Endothelial cell of umbilical vein (primary cell): ENCODE measurements at regions not wholly inside any gene's neighbourhood (a gene's known extent, or its start where the extent isn't known, plus 50 kb on each side); places are given as distances from the start of the nearest gene placed in this dataset.

Experiments
- BruUV-seq: library from RNA; stranded (reverse); fragments of 400-500 nt; replicated peaks from 2 replicates; lab custom pipeline; 2021; lab: Mats Ljungman, UMichigan
- CTCF ChIA-PET: fragments of 300-600, 350-600 bp; sonication (Branson Sonifier 250); formaldehyde crosslinking; loops from one replicate; lab custom pipeline; 2021; ENCODE audit warnings: antibody characterized with exemption, inconsistent platforms; lab: Charles Lee
- POLR2A ChIA-PET: fragments of 300-600, 350-600 bp; sonication (Branson Sonifier 250); formaldehyde crosslinking; loops from one replicate; lab custom pipeline; 2021; ENCODE audit warnings: antibody characterized with exemption, inconsistent platforms; lab: Charles Lee
- DNase-seq: peaks from one replicate; pipeline ENCODE4 v3.0.0-alpha.2; 2011; ENCODE audit warnings: low read depth, low spot score
- FAIRE-seq: peaks from 2 replicates; lab custom pipeline; 2011; peaks lifted over from hg19 to GRCh38; lab: Jason Lieb, UNC
- H2AFZ ChIP-seq: 2 replicates; pipeline ENCODE4 v1.6.0; 2012; ENCODE audit warnings: low read depth, low read length, control low read depth, inconsistent platforms
- H3K27ac ChIP-seq: 2 replicates; pipeline ENCODE4 v1.5.1; 2011; ENCODE audit warnings: low read depth, mild to moderate bottlenecking, control low read depth, low read length, moderate library complexity; ENCODE audit not compliant: insufficient read depth
- H3K27me3 ChIP-seq, 2 experiments: 2 replicates each; pipeline versions ENCODE4 v1.6.0 to v1.6.1; 2011; ENCODE audit warnings: low read length in 2 of 2, mixed read lengths in 1 of 2; ENCODE audit not compliant: control insufficient read depth in 2 of 2, insufficient read depth in 2 of 2
- H3K36me3 ChIP-seq, 2 experiments: 2 replicates in 1 of 2; 3 replicates in 1 of 2; pipeline ENCODE4 v1.5.1; 2011; ENCODE audit warnings: low read length in 2 of 2, mild to moderate bottlenecking in 1 of 2, moderate library complexity in 1 of 2; ENCODE audit not compliant: control insufficient read depth in 2 of 2, insufficient read depth in 2 of 2; ENCODE audit errors: extremely low read depth in 1 of 2
- H3K4me1 ChIP-seq: 3 replicates; pipeline ENCODE4 v1.5.1; 2011; ENCODE audit warnings: mild to moderate bottlenecking, low read length; ENCODE audit not compliant: control insufficient read depth, insufficient read depth; ENCODE audit errors: extremely low read depth
- H3K4me2 ChIP-seq: 2 replicates; pipeline ENCODE4 v1.6.1; 2011; ENCODE audit warnings: low read length, control low read depth, mixed read lengths; ENCODE audit not compliant: insufficient read depth
- H3K4me3 ChIP-seq, 3 experiments: fragments of 200-600 bp in 1 of 3; sonication (generic), shearing (Covaris generic) in 1 of 3; replicated peaks in 1 of 3; 2 replicates each; pipeline ENCODE4 v1.5.1; 2011 to 2016; ENCODE audit warnings: control low read depth in 3 of 3, low read length in 3 of 3, mild to moderate bottlenecking in 2 of 3, inconsistent platforms in 1 of 3, low read depth in 1 of 3, moderate library complexity in 1 of 3; ENCODE audit not compliant: insufficient read depth in 1 of 3
- H3K79me2 ChIP-seq: 2 replicates; pipeline ENCODE4 v1.6.0; 2012; ENCODE audit warnings: low read length, inconsistent platforms; ENCODE audit not compliant: control insufficient read depth, insufficient read depth
- H3K9ac ChIP-seq: replicated peaks from 2 replicates; pipeline ENCODE3; 2011; ENCODE audit warnings: low read length, control low read depth; ENCODE audit not compliant: insufficient read depth; ENCODE audit errors: extremely low read depth
- H3K9me1 ChIP-seq: replicated peaks from 3 replicates; pipeline ENCODE4 v1.6.0; 2011; ENCODE audit warnings: mild to moderate bottlenecking, low read length; ENCODE audit not compliant: control insufficient read depth, insufficient read depth; ENCODE audit errors: extremely low read depth
- H3K9me3 ChIP-seq: replicated peaks from 2 replicates; pipeline ENCODE4 v1.5.1; 2012; ENCODE audit warnings: low read length, inconsistent platforms; ENCODE audit not compliant: control insufficient read depth, insufficient read depth
- H4K20me1 ChIP-seq: replicated peaks from 2 replicates; pipeline ENCODE3; 2011; ENCODE audit warnings: mild to moderate bottlenecking, low read length; ENCODE audit not compliant: control insufficient read depth, insufficient read depth; ENCODE audit errors: extremely low read depth
- EZH2 ChIP-seq: IDR thresholded peaks from 2 replicates; pipeline ENCODE4 v1.6.1; 2012; ENCODE audit warnings: borderline replicate concordance, low read depth, mild to moderate bottlenecking, moderate library complexity, low read length, inconsistent platforms; ENCODE audit not compliant: severe bottlenecking
- FOS ChIP-seq: IDR thresholded peaks from 2 replicates; pipeline ENCODE4 v1.6.1; 2011; ENCODE audit warnings: mild to moderate bottlenecking, low read length, moderate library complexity, borderline replicate concordance; ENCODE audit not compliant: insufficient read depth
- GATA2 ChIP-seq: IDR thresholded peaks from 2 replicates; pipeline ENCODE4 v1.7.0; 2011; ENCODE audit warnings: low read depth, mild to moderate bottlenecking, moderate library complexity, mixed read lengths, low read length; ENCODE audit not compliant: insufficient read length, insufficient read depth
- JUN ChIP-seq: IDR thresholded peaks from 2 replicates; pipeline ENCODE4 v1.6.1; 2011; ENCODE audit warnings: borderline replicate concordance, low read depth; ENCODE audit not compliant: insufficient read length, insufficient read depth
- MAX ChIP-seq: IDR thresholded peaks from 2 replicates; pipeline ENCODE4 v1.6.1; 2011; ENCODE audit not compliant: insufficient read depth, insufficient read length
- MYC ChIP-seq: IDR thresholded peaks from one replicate; pipeline ENCODE4 v1.6.1; 2011; ENCODE audit warnings: mild to moderate bottlenecking, low read depth, low read length
- POLR2A ChIP-seq: IDR thresholded peaks from 2 replicates; pipeline ENCODE4 v1.6.1; 2012; ENCODE audit warnings: low read depth, mild to moderate bottlenecking, control low read depth, low read length
- POLR2AphosphoS5 ChIP-seq: IDR thresholded peaks from 2 replicates; pipeline ENCODE4 v1.6.1; 2012; ENCODE audit warnings: low read depth, mild to moderate bottlenecking, control low read depth, low read length, moderate library complexity; ENCODE audit not compliant: insufficient read depth
- dilution Hi-C: fragments of 300-500 bp; cut with MboI; formaldehyde crosslinking; loops from one replicate; pipeline ENCODE4 v1.15.0; 2019; ENCODE audit warnings: low sequenced_read_pairs; ENCODE audit not compliant: extremely low pct_ligation_motif_present
- intact Hi-C: fragments of 100-400 bp; cut with micrococcal nuclease; formaldehyde crosslinking; loops from one replicate; pipeline ENCODE4 v1.10.0; 2022
- TF ChIP-seq, protein P1 (sequence below), 2 donors: IDR thresholded peaks; 1 replicate in 1 of 2; 2 replicates in 1 of 2; pipeline ENCODE4 v1.5.1; 2011; ENCODE audit warnings: low read length in 2 of 2, mild to moderate bottlenecking in 2 of 2, moderate library complexity in 2 of 2, control low read depth in 1 of 2, inconsistent platforms in 1 of 2, low read depth in 1 of 2; ENCODE audit not compliant: insufficient read depth in 1 of 2; ENCODE audit errors: extremely low read depth in 1 of 2

GRCh38 chr1:200262326-200262965, 147.4 kb downstream of the ZNF281 start:
- no peaks in the 10 kb centered on the region for H3K79me2 ChIP-seq
- no peak overlapping the region for H3K4me2 ChIP-seq
- H3K9me1 ChIP-seq, result no peaks in the 10 kb centered on the region
- no peaks in the 10 kb centered on the region for H3K27me3 ChIP-seq
- intact Hi-C loops, result no loop called here
- TF ChIP-seq MAX, result no peak
- no peak for TF ChIP-seq EZH2
- no peak for TF ChIP-seq FOS
- TF ChIP-seq JUN, result no peak
- TF ChIP-seq MYC, result no peak
- no peak for TF ChIP-seq POLR2A
- TF ChIP-seq, protein P1, sequence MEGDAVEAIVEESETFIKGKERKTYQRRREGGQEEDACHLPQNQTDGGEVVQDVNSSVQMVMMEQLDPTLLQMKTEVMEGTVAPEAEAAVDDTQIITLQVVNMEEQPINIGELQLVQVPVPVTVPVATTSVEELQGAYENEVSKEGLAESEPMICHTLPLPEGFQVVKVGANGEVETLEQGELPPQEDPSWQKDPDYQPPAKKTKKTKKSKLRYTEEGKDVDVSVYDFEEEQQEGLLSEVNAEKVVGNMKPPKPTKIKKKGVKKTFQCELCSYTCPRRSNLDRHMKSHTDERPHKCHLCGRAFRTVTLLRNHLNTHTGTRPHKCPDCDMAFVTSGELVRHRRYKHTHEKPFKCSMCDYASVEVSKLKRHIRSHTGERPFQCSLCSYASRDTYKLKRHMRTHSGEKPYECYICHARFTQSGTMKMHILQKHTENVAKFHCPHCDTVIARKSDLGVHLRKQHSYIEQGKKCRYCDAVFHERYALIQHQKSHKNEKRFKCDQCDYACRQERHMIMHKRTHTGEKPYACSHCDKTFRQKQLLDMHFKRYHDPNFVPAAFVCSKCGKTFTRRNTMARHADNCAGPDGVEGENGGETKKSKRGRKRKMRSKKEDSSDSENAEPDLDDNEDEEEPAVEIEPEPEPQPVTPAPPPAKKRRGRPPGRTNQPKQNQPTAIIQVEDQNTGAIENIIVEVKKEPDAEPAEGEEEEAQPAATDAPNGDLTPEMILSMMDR (IDR thresholded peaks at IDR 0.05; ENCODE audit: extremely low read depth in 1 of 2, insufficient read depth in 1 of 2, low read depth in 1 of 2, low read length in 2 of 2), result no peak
- TF ChIP-seq POLR2AphosphoS5, result no peak
- no peak for TF ChIP-seq GATA2
- dilution Hi-C loops, result no loop called here
- H3K9me3 ChIP-seq, result no peaks in the 10 kb centered on the region
- DNase-seq (peak; percentile 49), FAIRE-seq (no peak)
- H2AFZ ChIP-seq, result no peak overlapping the region
- H3K36me3 ChIP-seq, result no peaks in the 10 kb centered on the region
- H3K27ac ChIP-seq, result no peak overlapping the region
- H3K9ac ChIP-seq, result no peak overlapping the region
- ChIA-PET POLR2A (no interaction called here), CTCF (no interaction called here)
- no peaks in the 10 kb centered on the region for H4K20me1 ChIP-seq
- H3K4me1 ChIP-seq, result peaks cover 7% of the 10 kb centered on the region
- H3K4me3 ChIP-seq, result no peak overlapping the region
- no TSS peak for BruUV-seq
